Heart right ventricle (tissue), 16 donors: ENCODE measurements at regions not wholly inside any gene's neighbourhood (a gene's known extent, or its start where the extent isn't known, plus 50 kb on each side); places are given as distances from the start of the nearest gene placed in this dataset.
"Not testable (repeated sequence)": the region's sequence is repeated elsewhere in the genome, so short reads cannot be mapped to it uniquely, and the experiment has no call there.

Source experiments
- ATAC-seq, 8 donors: fragments of 200-7000 bp; cut with Tn5 transposase; one replicate each; pipeline ENCODE4 v1.9.1; 2020; ENCODE audit warnings: mild to moderate bottlenecking in 8 of 8, moderate library complexity in 8 of 8, moderate number of reproducible peaks in 1 of 8
- DNase-seq, 2 donors: peaks; one replicate each; pipeline ENCODE4 v3.0.0-alpha.2; 2020
- H3K27ac ChIP-seq, 10 donors: fragments of 200-600 bp; sonication (generic) in 2 of 10; one replicate each; pipeline versions ENCODE4 v1.5.0 to v1.8.0; 2020 to 2022; ENCODE audit warnings: mild to moderate bottlenecking in 3 of 10
- H3K27me3 ChIP-seq, 7 donors: fragments of 200-600 bp; one replicate each; pipeline ENCODE4 v1.8.0; 2021 to 2022; ENCODE audit warnings: mild to moderate bottlenecking in 2 of 7
- H3K36me3 ChIP-seq, 9 donors: fragments of 200-600 bp; sonication (generic) in 1 of 9; one replicate each; pipeline versions ENCODE4 v1.5.0 to v1.8.0; 2020 to 2022; ENCODE audit warnings: mild to moderate bottlenecking in 2 of 9
- H3K4me1 ChIP-seq, 9 donors: fragments of 200-600 bp; sonication (generic) in 1 of 9; one replicate each; pipeline versions ENCODE4 v1.5.0 to v1.8.0; 2020 to 2022; ENCODE audit warnings: mild to moderate bottlenecking in 4 of 9
- H3K4me3 ChIP-seq, 10 donors: fragments of 200-600 bp; sonication (generic) in 2 of 10; one replicate each; pipeline versions ENCODE4 v1.5.0 to v1.8.0; 2020 to 2022; ENCODE audit warnings: mild to moderate bottlenecking in 7 of 10, moderate library complexity in 2 of 10
- H3K9me3 ChIP-seq, 11 donors: fragments of 200-600 bp in 10 of 11; sonication (generic) in 2 of 11; one replicate each; pipeline versions ENCODE4 v1.5.0 to v1.8.0; 2013 to 2022; ENCODE audit warnings: mild to moderate bottlenecking in 2 of 11, control low read depth in 1 of 11, moderate library complexity in 1 of 11
- CTCF ChIP-seq, 9 donors: fragments of 200-600 bp; sonication (generic) in 2 of 9; IDR thresholded peaks; one replicate each; pipeline versions ENCODE4 v1.5.0 to v1.8.0; 2021 to 2022; ENCODE audit warnings: antibody characterized with exemption in 9 of 9, mild to moderate bottlenecking in 5 of 9, moderate library complexity in 1 of 9
- WGBS, 2 donors: extraction: QIAGEN DNeasy Blood & Tissue Kit; methylation state at CpG; one replicate each; pipeline ENCODE4 v1.1.7; 2013; ENCODE audit warnings: inconsistent platforms in 1 of 2; 5-methylcytosine and 5-hydroxymethylcytosine counted together
- intact Hi-C, 10 donors: fragments of 100-400 bp; cut with DNase I; formaldehyde crosslinking; loops; one replicate each; pipeline versions ENCODE4 v1.11.1 to v1.14.2; 2022
- donor health status: Arrhythmogenic right ventricular cardiomyopathy.
- donor health status: ischemic (EF 13 %, LVEDD 7.1; RV severe dilation, severe dysfunction).
- donor health status: healthy with polysubstance abuse.
- donor health status: DM: no; HTN: yes; CAD: no.
- donor health status: DM: no; HTN: no; CAD: no.
- donor health status: ischemic (EF 25% LVEDD 6.9; RV normal size, moderate dysfunction).
- donor health status: ischemic (EF 25% LVEDD 5.7; RV mildly dilated, moderate dysfunction).
- donor health status: healthy.
- donor health status: DM: yes; HTN: yes; CAD: no.
- donor health status: Ischemic cardiomyopathy.
- donor health status: ischemic (EF 35%, LVEDD 5.7; RV mildly dilated, moderate dysfunction).
- donor health status: nonischemic (EF 11% LVEDD 7.7; RV severe dilation, severe dysfunction).
- donor health status: DM: yes; HTN: yes; CAD: no.
- donor health status: PGD.
- donor health status: ischemic (EF 29% LVEDD 5.4; RV normal size, mild dysfunction).
- donor health status: nonischemic (EF 23%, LVEDD 6.1; RV moderate dilation, normal function).

GRCh38 chr11:94243571-94244515, 60.5 kb upstream of the IZUMO1R start:
- no peak for TF ChIP-seq CTCF (IDR thresholded peaks at IDR 0.05)
- ATAC-seq: no peak
- H3K9me3 ChIP-seq: peaks cover 0 to 12% (median under 1%) of the 10 kb centered on the region in 11 donors
- H3K4me1 ChIP-seq: no peaks in the 10 kb centered on the region
- H3K4me3 ChIP-seq: no peak overlapping the region
- intact Hi-C loops: no loop called here
- 71 to 76% methylated on average over 4 of the region's 4 CpGs for WGBS, 2 donors
- H3K27ac ChIP-seq: no peak overlapping the region
- no peaks in the 10 kb centered on the region for H3K27me3 ChIP-seq
- H3K36me3 ChIP-seq: no peaks in the 10 kb centered on the region
- no peak for DNase-seq

GRCh38 chr11:94245121-94245520, 59.3 kb upstream of the IZUMO1R start:
- no peaks in the 10 kb centered on the region for H3K27me3 ChIP-seq
- ATAC-seq (no peak), DNase-seq (no peak)
- no peak overlapping the region for H3K4me3 ChIP-seq
- intact Hi-C loops: no loop called here
- H3K36me3 ChIP-seq: no peaks in the 10 kb centered on the region
- H3K4me1 ChIP-seq: no peaks in the 10 kb centered on the region
- peaks cover 0 to 13% (median 0%) of the 10 kb centered on the region in 11 donors for H3K9me3 ChIP-seq
- TF ChIP-seq CTCF (IDR thresholded peaks at IDR 0.05): no peak
- no peak overlapping the region for H3K27ac ChIP-seq

- WGBS, 2 donors: 81 to 83% methylated on average over 6 of the region's 6 CpGs
- ATAC-seq: not testable (repeated sequence)
Observed at GRCh38 chr11:94248301-94248700, 56.1 kb upstream of the IZUMO1R start.

GRCh38 chr11:94254214-94254613, 50.2 kb upstream of the IZUMO1R start:
- TF ChIP-seq CTCF (IDR thresholded peaks at IDR 0.05): no peak
- DNase-seq: no peak
- intact Hi-C loops: no loop called here
- Histone ChIP-seq H3K27ac (no peak overlapping the region), H3K4me3 (no peak overlapping the region), H3K36me3 (no peaks in the 10 kb centered on the region), H3K27me3 (no peaks in the 10 kb centered on the region), H3K4me1 (no peaks in the 10 kb centered on the region), H3K9me3 (peaks cover 0 to 21% (median 6%) of the 10 kb centered on the region in 11 donors)
- 87 to 96% methylated on average over 1 of the region's 1 CpG for WGBS, 2 donors
- no peak for ATAC-seq

More at GRCh38 chr11:94248301-94248700, 56.1 kb upstream of the IZUMO1R start:
- H3K27ac ChIP-seq, H3K36me3 ChIP-seq, intact Hi-C loops, DNase-seq, H3K27me3 ChIP-seq, H3K4me1 ChIP-seq, H3K4me3 ChIP-seq: not testable (repeated sequence)
- H3K9me3 ChIP-seq: peaks cover 0 to 15% (median 0%) of the 10 kb centered on the region in 11 donors
